ENCODE measurements at regions not wholly inside any gene's neighbourhood (a gene's known extent, or its start where the extent isn't known, plus 50 kb on each side); places are given as distances from the start of the nearest gene placed in this dataset.

- Histone ChIP-seq H3K27ac (replicated peaks) (no peak overlapping the region), H3K27me3 (ENCODE audit: insufficient read depth, poor library complexity, severe bottlenecking) (no peaks in the 10 kb centered on the region), H3K4me3 (replicated peaks; ENCODE audit: insufficient read depth, low read length) (no peak overlapping the region)
- TF ChIP-seq POLR2AphosphoS5 (IDR thresholded peaks at IDR 0.05; ENCODE audit: low read depth) (no peak), SPI1 (IDR thresholded peaks at IDR 0.05; ENCODE audit: borderline replicate concordance, low read depth) (no peak), GABPA (IDR thresholded peaks at IDR 0.05; ENCODE audit: low read depth) (no peak), CTCF (IDR thresholded peaks at IDR 0.05; ENCODE audit: insufficient read depth, low read length) (no peak)
- TF ChIP-seq, protein P1, sequence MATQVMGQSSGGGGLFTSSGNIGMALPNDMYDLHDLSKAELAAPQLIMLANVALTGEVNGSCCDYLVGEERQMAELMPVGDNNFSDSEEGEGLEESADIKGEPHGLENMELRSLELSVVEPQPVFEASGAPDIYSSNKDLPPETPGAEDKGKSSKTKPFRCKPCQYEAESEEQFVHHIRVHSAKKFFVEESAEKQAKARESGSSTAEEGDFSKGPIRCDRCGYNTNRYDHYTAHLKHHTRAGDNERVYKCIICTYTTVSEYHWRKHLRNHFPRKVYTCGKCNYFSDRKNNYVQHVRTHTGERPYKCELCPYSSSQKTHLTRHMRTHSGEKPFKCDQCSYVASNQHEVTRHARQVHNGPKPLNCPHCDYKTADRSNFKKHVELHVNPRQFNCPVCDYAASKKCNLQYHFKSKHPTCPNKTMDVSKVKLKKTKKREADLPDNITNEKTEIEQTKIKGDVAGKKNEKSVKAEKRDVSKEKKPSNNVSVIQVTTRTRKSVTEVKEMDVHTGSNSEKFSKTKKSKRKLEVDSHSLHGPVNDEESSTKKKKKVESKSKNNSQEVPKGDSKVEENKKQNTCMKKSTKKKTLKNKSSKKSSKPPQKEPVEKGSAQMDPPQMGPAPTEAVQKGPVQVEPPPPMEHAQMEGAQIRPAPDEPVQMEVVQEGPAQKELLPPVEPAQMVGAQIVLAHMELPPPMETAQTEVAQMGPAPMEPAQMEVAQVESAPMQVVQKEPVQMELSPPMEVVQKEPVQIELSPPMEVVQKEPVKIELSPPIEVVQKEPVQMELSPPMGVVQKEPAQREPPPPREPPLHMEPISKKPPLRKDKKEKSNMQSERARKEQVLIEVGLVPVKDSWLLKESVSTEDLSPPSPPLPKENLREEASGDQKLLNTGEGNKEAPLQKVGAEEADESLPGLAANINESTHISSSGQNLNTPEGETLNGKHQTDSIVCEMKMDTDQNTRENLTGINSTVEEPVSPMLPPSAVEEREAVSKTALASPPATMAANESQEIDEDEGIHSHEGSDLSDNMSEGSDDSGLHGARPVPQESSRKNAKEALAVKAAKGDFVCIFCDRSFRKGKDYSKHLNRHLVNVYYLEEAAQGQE (IDR thresholded peaks at IDR 0.05; ENCODE audit: insufficient replicate concordance, low read depth) = no peak
- DNase-seq (ENCODE audit: low read depth in 1 of 2, low spot score in 1 of 2) = no peak
Observed at GRCh38 chr12:18825138-18825537, 87.2 kb downstream of the CAPZA3 start.

DNA sequence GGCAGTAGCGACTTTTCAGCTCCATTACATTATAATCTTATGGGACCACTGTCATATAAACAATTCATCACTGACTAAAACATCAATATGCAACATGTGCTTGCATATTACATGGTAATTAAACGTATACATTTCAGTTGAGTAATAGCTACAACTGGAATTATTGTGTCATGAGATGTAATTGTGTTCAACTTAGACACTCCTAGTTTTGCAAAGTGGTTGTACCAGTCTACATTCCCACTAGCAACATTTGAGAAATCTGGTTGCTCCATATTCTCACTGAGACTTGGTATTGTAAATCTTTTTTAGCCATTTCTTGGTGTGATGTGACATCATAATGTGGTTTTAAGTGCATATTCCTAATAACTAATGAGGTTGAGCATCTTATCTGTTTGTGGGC is 90.0 kb downstream of the CAPZA3 start:
- no peak for DNase-seq (ENCODE audit: low read depth in 1 of 2, low spot score in 1 of 2)
- Histone ChIP-seq H3K27me3 (ENCODE audit: insufficient read depth, poor library complexity, severe bottlenecking) (no peaks in the 10 kb centered on the region), H3K27ac (replicated peaks) (no peak overlapping the region)

DNA sequence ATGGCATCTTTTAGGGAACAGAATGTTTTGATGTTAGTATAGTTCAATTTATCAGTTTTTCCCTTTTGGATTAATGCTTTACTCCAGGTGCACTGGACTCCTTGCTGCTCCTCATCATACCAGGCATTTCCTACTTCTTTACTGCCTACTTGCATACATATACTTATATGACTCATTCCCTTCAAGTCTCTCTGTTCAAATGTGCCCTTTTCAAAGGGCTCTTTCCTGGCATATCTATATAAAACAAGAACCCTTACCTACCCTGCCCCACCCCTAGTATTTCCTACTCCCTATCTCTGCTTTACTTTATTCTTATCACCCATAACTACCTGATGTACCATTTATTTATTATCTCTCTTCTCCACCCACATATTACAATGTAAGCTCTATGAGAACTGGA is 90.6 kb downstream of the CAPZA3 start:
- Histone ChIP-seq H3K27ac (replicated peaks) (no peak overlapping the region), H3K27me3 (ENCODE audit: insufficient read depth, poor library complexity, severe bottlenecking) (no peaks in the 10 kb centered on the region), H3K4me3 (replicated peaks; ENCODE audit: insufficient read depth, low read length) (no peak overlapping the region)
- TF ChIP-seq SPI1 (IDR thresholded peaks at IDR 0.05; ENCODE audit: borderline replicate concordance, low read depth) (no peak), POLR2AphosphoS5 (IDR thresholded peaks at IDR 0.05; ENCODE audit: low read depth) (no peak), CTCF (IDR thresholded peaks at IDR 0.05; ENCODE audit: insufficient read depth, low read length) (no peak), GABPA (IDR thresholded peaks at IDR 0.05; ENCODE audit: low read depth) (no peak)
- TF ChIP-seq, protein P1 (IDR thresholded peaks at IDR 0.05; ENCODE audit: insufficient replicate concordance, low read depth) = no peak
- DNase-seq (ENCODE audit: low read depth in 1 of 2, low spot score in 1 of 2) = no peak

More for the DNA sequence above, 90.0 kb downstream of the CAPZA3 start:
- TF ChIP-seq GABPA (IDR thresholded peaks at IDR 0.05; ENCODE audit: low read depth) (no peak), SPI1 (IDR thresholded peaks at IDR 0.05; ENCODE audit: borderline replicate concordance, low read depth) (no peak), CTCF (IDR thresholded peaks at IDR 0.05; ENCODE audit: insufficient read depth, low read length) (no peak), POLR2AphosphoS5 (IDR thresholded peaks at IDR 0.05; ENCODE audit: low read depth) (no peak)
- TF ChIP-seq, protein P1 (IDR thresholded peaks at IDR 0.05; ENCODE audit: insufficient replicate concordance, low read depth) = no peak
- H3K4me3 ChIP-seq (replicated peaks; ENCODE audit: insufficient read depth, low read length) = no peak overlapping the region

Data from HL-60 (cell line).